MG63 (cell line): ENCODE measurements at regions not wholly inside any gene's neighbourhood (a gene's known extent, or its start where the extent isn't known, plus 50 kb on each side); places are given as distances from the start of the nearest gene placed in this dataset.
"Not testable (repeated sequence)": the region's sequence is repeated elsewhere in the genome, so short reads cannot be mapped to it uniquely, and the experiment has no call there.

Source experiments
- DNase-seq: peaks from one replicate; pipeline ENCODE4 v3.0.0-alpha.2; 2020
- H3K27me3 ChIP-seq: fragments of 250-450 bp; sonication (Bioruptor Pico); 2 replicates; pipeline ENCODE4 v1.5.1; 2020; ENCODE audit warnings: mild to moderate bottlenecking, moderate library complexity
- H3K36me3 ChIP-seq: fragments of 250-450 bp; sonication (Bioruptor Pico); 2 replicates; pipeline ENCODE4 v1.5.1; 2020; ENCODE audit warnings: mild to moderate bottlenecking, moderate library complexity
- H3K4me3 ChIP-seq: fragments of 250-450 bp; sonication (Bioruptor Pico); 2 replicates; pipeline ENCODE4 v1.5.1; 2020; ENCODE audit warnings: mild to moderate bottlenecking, moderate library complexity
- H3K9me3 ChIP-seq: fragments of 250-450 bp; sonication (Bioruptor Pico); 2 replicates; pipeline ENCODE4 v1.5.1; 2020; ENCODE audit warnings: mild to moderate bottlenecking, moderate library complexity

- H3K4me3 ChIP-seq, result no peak overlapping the region
- DNase-seq, result no peak
- H3K9me3 ChIP-seq, result no peaks in the 10 kb centered on the region
- no peaks in the 10 kb centered on the region for H3K27me3 ChIP-seq
- no peaks in the 10 kb centered on the region for H3K36me3 ChIP-seq
Measured at GRCh38 chr7:89593125-89593524, 561.1 kb upstream of the STEAP1 start.

GRCh38 chr7:89602984-89603383 lies 551.3 kb upstream of the STEAP1 start:
- H3K9me3 ChIP-seq, result 0 out of 2 replicates have a peak, but pooled peaks cover 2% of the 10 kb centered on the region
- H3K4me3 ChIP-seq, result no peak overlapping the region
- no peak for DNase-seq
- H3K27me3 ChIP-seq, result no peaks in the 10 kb centered on the region
- no peaks in the 10 kb centered on the region for H3K36me3 ChIP-seq

GRCh38 chr7:89605362-89605761 lies 548.9 kb upstream of the STEAP1 start:
- Histone ChIP-seq H3K27me3 (no peaks in the 10 kb centered on the region), H3K4me3 (no peak overlapping the region), H3K36me3 (no peaks in the 10 kb centered on the region), H3K9me3 (0 out of 2 replicates have a peak, but pooled peaks cover 2% of the 10 kb centered on the region)
- DNase-seq, result no peak

GRCh38 chr7:89606511-89606910 lies 547.8 kb upstream of the STEAP1 start:
- H3K4me3 ChIP-seq, result no peak overlapping the region
- no peaks in the 10 kb centered on the region for H3K36me3 ChIP-seq
- no peak for DNase-seq
- no peaks in the 10 kb centered on the region for H3K9me3 ChIP-seq
- H3K27me3 ChIP-seq, result no peaks in the 10 kb centered on the region

- Histone ChIP-seq H3K36me3 (no peaks in the 10 kb centered on the region), H3K9me3 (no peaks in the 10 kb centered on the region), H3K27me3 (no peaks in the 10 kb centered on the region), H3K4me3 (no peak overlapping the region)
- peak; percentile 6 for DNase-seq
Measured at GRCh38 chr7:89607792-89608191, 546.5 kb upstream of the STEAP1 start.

- H3K4me3 ChIP-seq, H3K36me3 ChIP-seq, H3K27me3 ChIP-seq, DNase-seq, H3K9me3 ChIP-seq: not testable (repeated sequence)
Measured at GRCh38 chr7:89616829-89617228, 537.4 kb upstream of the STEAP1 start.

- H3K27me3 ChIP-seq, result no peaks in the 10 kb centered on the region
- no peak overlapping the region for H3K4me3 ChIP-seq
- H3K9me3 ChIP-seq, result no peaks in the 10 kb centered on the region
- DNase-seq, result no peak
- H3K36me3 ChIP-seq, result no peaks in the 10 kb centered on the region
Measured at GRCh38 chr7:89618274-89618673, 536.0 kb upstream of the STEAP1 start.

GRCh38 chr7:89621925-89622641 lies 532.2 kb upstream of the STEAP1 start:
- Histone ChIP-seq H3K9me3 (no peaks in the 10 kb centered on the region), H3K27me3 (no peaks in the 10 kb centered on the region), H3K36me3 (no peaks in the 10 kb centered on the region), H3K4me3 (no peak overlapping the region)
- no peak for DNase-seq

GRCh38 chr7:89623018-89623672 lies 531.1 kb upstream of the STEAP1 start:
- Histone ChIP-seq H3K9me3 (no peaks in the 10 kb centered on the region), H3K4me3 (no peak overlapping the region), H3K27me3 (no peaks in the 10 kb centered on the region), H3K36me3 (no peaks in the 10 kb centered on the region)
- no peak for DNase-seq

GRCh38 chr7:89624155-89624554 lies 530.1 kb upstream of the STEAP1 start:
- H3K9me3 ChIP-seq, H3K36me3 ChIP-seq, H3K27me3 ChIP-seq, H3K4me3 ChIP-seq, DNase-seq: not testable (repeated sequence)

- no peaks in the 10 kb centered on the region for H3K27me3 ChIP-seq
- no peaks in the 10 kb centered on the region for H3K36me3 ChIP-seq
- no peaks in the 10 kb centered on the region for H3K9me3 ChIP-seq
- H3K4me3 ChIP-seq, result no peak overlapping the region
- no peak for DNase-seq
Measured at GRCh38 chr7:89648509-89648908, 505.8 kb upstream of the STEAP1 start.

GRCh38 chr7:89655946-89656345 lies 498.3 kb upstream of the STEAP1 start:
- no peaks in the 10 kb centered on the region for H3K36me3 ChIP-seq
- DNase-seq, result no peak
- H3K4me3 ChIP-seq, result no peak overlapping the region
- no peaks in the 10 kb centered on the region for H3K9me3 ChIP-seq
- no peaks in the 10 kb centered on the region for H3K27me3 ChIP-seq

- no peaks in the 10 kb centered on the region for H3K36me3 ChIP-seq
- H3K9me3 ChIP-seq, result no peaks in the 10 kb centered on the region
- no peak overlapping the region for H3K4me3 ChIP-seq
- DNase-seq, result no peak
- no peaks in the 10 kb centered on the region for H3K27me3 ChIP-seq
Measured at GRCh38 chr7:89661876-89662275, 492.4 kb upstream of the STEAP1 start.

- Histone ChIP-seq H3K36me3 (no peaks in the 10 kb centered on the region), H3K9me3 (no peaks in the 10 kb centered on the region), H3K27me3 (no peaks in the 10 kb centered on the region), H3K4me3 (no peak overlapping the region)
- DNase-seq, result no peak
Measured at GRCh38 chr7:89666136-89666835, 488.0 kb upstream of the STEAP1 start.

GRCh38 chr7:89680161-89680560 lies 474.1 kb upstream of the STEAP1 start:
- Histone ChIP-seq H3K9me3 (no peaks in the 10 kb centered on the region), H3K36me3 (no peaks in the 10 kb centered on the region), H3K4me3 (no peak overlapping the region), H3K27me3 (no peaks in the 10 kb centered on the region)
- DNase-seq, result peak; percentile 78

GRCh38 chr7:89681448-89681847 lies 472.8 kb upstream of the STEAP1 start:
- no peaks in the 10 kb centered on the region for H3K27me3 ChIP-seq
- no peak overlapping the region for H3K4me3 ChIP-seq
- no peaks in the 10 kb centered on the region for H3K36me3 ChIP-seq
- H3K9me3 ChIP-seq, result no peaks in the 10 kb centered on the region
- peak; percentile 1 for DNase-seq

GRCh38 chr7:89685287-89685686 lies 469.0 kb upstream of the STEAP1 start:
- H3K4me3 ChIP-seq, result no peak overlapping the region
- H3K27me3 ChIP-seq, result no peaks in the 10 kb centered on the region
- DNase-seq, result no peak
- no peaks in the 10 kb centered on the region for H3K36me3 ChIP-seq
- no peaks in the 10 kb centered on the region for H3K9me3 ChIP-seq

GRCh38 chr7:89687211-89687610 lies 467.1 kb upstream of the STEAP1 start:
- Histone ChIP-seq H3K27me3 (no peaks in the 10 kb centered on the region), H3K36me3 (no peaks in the 10 kb centered on the region), H3K4me3 (no peak overlapping the region), H3K9me3 (no peaks in the 10 kb centered on the region)
- no peak for DNase-seq
